ENCODE measurements at regions not wholly inside any gene's neighbourhood (a gene's known extent, or its start where the extent isn't known, plus 50 kb on each side); places are given as distances from the start of the nearest gene placed in this dataset.
"Not testable (repeated sequence)": the region's sequence is repeated elsewhere in the genome, so short reads cannot be mapped to it uniquely, and the experiment has no call there.

- no peak overlapping the region for H3K4me2 ChIP-seq
- no peaks in the 10 kb centered on the region for H3K79me2 ChIP-seq (ENCODE audit: low read depth)
- H3F3A ChIP-seq (ENCODE audit: low read depth), result no peaks in the 10 kb centered on the region
- H3K36me3 ChIP-seq, result no peaks in the 10 kb centered on the region
- no peaks in the 10 kb centered on the region for H4K20me1 ChIP-seq (ENCODE audit: low read depth)
- no peaks in the 10 kb centered on the region for H3K36me3 Mint-ChIP-seq
- H3K4me3 ChIP-seq, result no peak overlapping the region
- peaks cover 2% of the 10 kb centered on the region for H3K4me1 ChIP-seq
- no peaks in the 10 kb centered on the region for H3K9me3 ChIP-seq (ENCODE audit: low read depth)
- peaks cover 5% of the 10 kb centered on the region for H3K4me1 Mint-ChIP-seq
- H3K9me3 Mint-ChIP-seq, result no peaks in the 10 kb centered on the region
- TF ChIP-seq EZH2phosphoT487 (IDR thresholded peaks at IDR 0.05) (no peak), CTCF (IDR thresholded peaks at IDR 0.05) (peak; percentile 97)
- H2AFZ ChIP-seq (replicated peaks), result peak overlapping the region; percentile 66
- no peak overlapping the region for H3K4me3 Mint-ChIP-seq
- H3K27me3 ChIP-seq, result no peaks in the 10 kb centered on the region
- no peaks in the 10 kb centered on the region for H3K27me3 Mint-ChIP-seq (ENCODE audit: insufficient read depth, low read depth)
- peak overlapping the region; percentile 29 for H3K27ac Mint-ChIP-seq
- no peak overlapping the region for H3K9ac ChIP-seq
- peak; percentile 88 for DNase-seq (ENCODE audit: low spot score)
- H3K27ac ChIP-seq, result no peak overlapping the region
Observed at GRCh38 chr6:97497713-97498331, 214.8 kb upstream of the MMS22L start.

- Histone ChIP-seq H3K9me3 (ENCODE audit: low read depth) (no peaks in the 10 kb centered on the region), H3K4me3 (no peak overlapping the region), H3F3A (ENCODE audit: low read depth) (no peaks in the 10 kb centered on the region), H3K27ac (no peak overlapping the region), H3K27me3 (no peaks in the 10 kb centered on the region), H3K4me1 (peaks cover 2% of the 10 kb centered on the region), H3K79me2 (ENCODE audit: low read depth) (no peaks in the 10 kb centered on the region), H3K36me3 (no peaks in the 10 kb centered on the region), H3K9ac (no peak overlapping the region), H3K4me2 (no peak overlapping the region), H4K20me1 (ENCODE audit: low read depth) (no peaks in the 10 kb centered on the region), H2AFZ (replicated peaks) (no peak overlapping the region)
- Mint-ChIP-seq H3K9me3 (no peaks in the 10 kb centered on the region), H3K27ac (no peak overlapping the region), H3K36me3 (no peaks in the 10 kb centered on the region), H3K4me1 (peaks cover 5% of the 10 kb centered on the region), H3K4me3 (no peak overlapping the region), H3K27me3 (ENCODE audit: insufficient read depth, low read depth) (no peaks in the 10 kb centered on the region)
- DNase-seq (ENCODE audit: low spot score), result no peak
- TF ChIP-seq EZH2phosphoT487 (IDR thresholded peaks at IDR 0.05) (no peak), CTCF (IDR thresholded peaks at IDR 0.05) (no peak), EZH2 (IDR thresholded peaks at IDR 0.05) (no peak)
Observed at GRCh38 chr6:97501853-97502252, 218.8 kb upstream of the MMS22L start.

GRCh38 chr6:97508646-97509045, 225.6 kb upstream of the MMS22L start:
- Mint-ChIP-seq H3K4me3 (no peak overlapping the region), H3K27ac (no peak overlapping the region), H3K27me3 (ENCODE audit: insufficient read depth, low read depth) (no peaks in the 10 kb centered on the region), H3K9me3 (peaks cover 3% of the 10 kb centered on the region), H3K4me1 (no peaks in the 10 kb centered on the region), H3K36me3 (no peaks in the 10 kb centered on the region)
- Histone ChIP-seq H3K4me1 (no peaks in the 10 kb centered on the region), H3K36me3 (no peaks in the 10 kb centered on the region), H3K4me2 (no peak overlapping the region), H3K27me3 (no peaks in the 10 kb centered on the region), H3K79me2 (ENCODE audit: low read depth) (no peaks in the 10 kb centered on the region), H3K27ac (no peak overlapping the region), H3F3A (ENCODE audit: low read depth) (no peaks in the 10 kb centered on the region), H3K4me3 (no peak overlapping the region), H2AFZ (replicated peaks) (no peak overlapping the region), H3K9ac (no peak overlapping the region), H3K9me3 (ENCODE audit: low read depth) (no peaks in the 10 kb centered on the region), H4K20me1 (ENCODE audit: low read depth) (no peaks in the 10 kb centered on the region)
- DNase-seq (ENCODE audit: low spot score), result no peak
- TF ChIP-seq CTCF (IDR thresholded peaks at IDR 0.05) (no peak), EZH2phosphoT487 (IDR thresholded peaks at IDR 0.05) (no peak), EZH2 (IDR thresholded peaks at IDR 0.05) (no peak)

- H3K4me2 ChIP-seq; H4K20me1 ChIP-seq (ENCODE audit: low read depth); H3K4me1 Mint-ChIP-seq; H2AFZ ChIP-seq (replicated peaks); H3K4me3 Mint-ChIP-seq; H3K4me3 ChIP-seq; H3K9ac ChIP-seq; H3K79me2 ChIP-seq (ENCODE audit: low read depth); H3K9me3 ChIP-seq (ENCODE audit: low read depth); H3K27me3 Mint-ChIP-seq (ENCODE audit: insufficient read depth, low read depth); H3K36me3 ChIP-seq; H3K27ac ChIP-seq; DNase-seq (ENCODE audit: low spot score); H3K36me3 Mint-ChIP-seq; H3K27me3 ChIP-seq; H3F3A ChIP-seq (ENCODE audit: low read depth); H3K9me3 Mint-ChIP-seq; H3K4me1 ChIP-seq; H3K27ac Mint-ChIP-seq: not testable (repeated sequence)
Observed at GRCh38 chr6:97513260-97513659, 230.2 kb upstream of the MMS22L start.

Measured in neural progenitor cell (in vitro differentiated cells).